ENCODE measurements at regions not wholly inside any gene's neighbourhood (a gene's known extent, or its start where the extent isn't known, plus 50 kb on each side); places are given as distances from the start of the nearest gene placed in this dataset.

- TF ChIP-seq REST (IDR thresholded peaks at IDR 0.05; ENCODE audit: low read depth): no peak
- TF ChIP-seq CTCF (IDR thresholded peaks at IDR 0.05 in 2 of 3, conservative IDR thresholded peaks at IDR 0.05 in 1 of 3; ENCODE audit: borderline replicate concordance in 1 of 3, insufficient read depth in 1 of 3, low read depth in 2 of 3, low read length in 2 of 3): no peak
Observed at GRCh38 chr2:195395362-195395761, 261.7 kb upstream of the SLC39A10 start.

Measured in HCT116 (cell line).